Trophoblast cell (in vitro differentiated cells and primary cell): ENCODE measurements at regions not wholly inside any gene's neighbourhood (a gene's known extent, or its start where the extent isn't known, plus 50 kb on each side); places are given as distances from the start of the nearest gene placed in this dataset.

ENCODE experiments used
- DNase-seq, 2 donors: peaks; one replicate each; pipeline ENCODE4 v3.0.0-alpha.2; 2016
- H2AFZ ChIP-seq: 2 replicates; pipeline ENCODE4 v1.6.1; 2013; ENCODE audit warnings: low read length, moderate library complexity, mild to moderate bottlenecking; ENCODE audit not compliant: insufficient read depth, poor library complexity
- H2AK5ac ChIP-seq: 2 replicates; pipeline ENCODE4 v1.6.1; 2013; ENCODE audit warnings: mild to moderate bottlenecking, low read length
- H2BK120ac ChIP-seq: 2 replicates; pipeline ENCODE4 v1.6.1; 2013; ENCODE audit warnings: low read length, mild to moderate bottlenecking, moderate library complexity; ENCODE audit not compliant: insufficient read depth, poor library complexity
- H2BK12ac ChIP-seq: 2 replicates; pipeline ENCODE4 v1.6.1; 2013; ENCODE audit warnings: mild to moderate bottlenecking, low read length, moderate library complexity
- H2BK5ac ChIP-seq: 2 replicates; pipeline ENCODE4 v1.6.1; 2013; ENCODE audit warnings: low read length, low read depth, moderate library complexity, mild to moderate bottlenecking; ENCODE audit not compliant: poor library complexity
- H3K14ac ChIP-seq: 2 replicates; pipeline ENCODE4 v1.6.1; 2013; ENCODE audit warnings: mild to moderate bottlenecking, low read length
- H3K18ac ChIP-seq: 2 replicates; pipeline ENCODE4 v1.6.1; 2013; ENCODE audit warnings: mild to moderate bottlenecking, low read length
- H3K23ac ChIP-seq: 2 replicates; pipeline ENCODE4 v1.6.1; 2013; ENCODE audit warnings: low read length
- H3K27ac ChIP-seq: 2 replicates; pipeline ENCODE4 v1.5.1; 2013; ENCODE audit warnings: low read depth, mild to moderate bottlenecking, inconsistent platforms, low read length, moderate library complexity
- H3K27me3 ChIP-seq: 2 replicates; pipeline ENCODE4 v1.6.1; 2013; ENCODE audit warnings: inconsistent platforms, mild to moderate bottlenecking, low read length, moderate library complexity; ENCODE audit not compliant: insufficient read depth
- H3K36me3 ChIP-seq, 2 experiments: 1 replicate in 1 of 2; 2 replicates in 1 of 2; pipeline ENCODE4 v1.6.1; 2013; ENCODE audit warnings: low read length in 2 of 2, mild to moderate bottlenecking in 2 of 2, moderate library complexity in 1 of 2; ENCODE audit not compliant: insufficient read depth in 2 of 2, control insufficient read depth in 1 of 2
- H3K4ac ChIP-seq: 2 replicates; pipeline ENCODE4 v1.6.1; 2013; ENCODE audit warnings: low read depth, mild to moderate bottlenecking, low read length, moderate library complexity
- H3K4me1 ChIP-seq, 2 experiments: 1 replicate in 1 of 2; 2 replicates in 1 of 2; pipeline ENCODE4 v1.6.1; 2013; ENCODE audit warnings: low read length in 2 of 2, mild to moderate bottlenecking in 2 of 2, moderate library complexity in 1 of 2; ENCODE audit not compliant: insufficient read depth in 2 of 2, control insufficient read depth in 1 of 2
- H3K4me2 ChIP-seq: 2 replicates; pipeline ENCODE4 v1.6.1; 2013; ENCODE audit warnings: inconsistent platforms, mild to moderate bottlenecking, low read length, moderate library complexity
- H3K4me3 ChIP-seq: 2 replicates; pipeline ENCODE4 v1.5.1; 2013; ENCODE audit warnings: mild to moderate bottlenecking, low read depth, low read length, inconsistent platforms
- H3K79me1 ChIP-seq: one replicate; pipeline ENCODE4 v1.6.1; 2013; ENCODE audit warnings: low read length
- H3K79me2 ChIP-seq: 2 replicates; pipeline ENCODE4 v1.6.1; 2013; ENCODE audit warnings: low read length, mild to moderate bottlenecking; ENCODE audit not compliant: control insufficient read depth, insufficient read depth, poor library complexity
- H3K9ac ChIP-seq: 2 replicates; pipeline ENCODE4 v1.6.1; 2013; ENCODE audit warnings: mild to moderate bottlenecking, low read length
- H3K9me3 ChIP-seq: 2 replicates; pipeline ENCODE4 v1.6.1; 2013; ENCODE audit warnings: low read depth, mild to moderate bottlenecking, control low read depth, inconsistent platforms, low read length; ENCODE audit not compliant: insufficient read depth
- H4K12ac ChIP-seq: 2 replicates; pipeline ENCODE4 v1.6.1; 2013; ENCODE audit warnings: low read depth, mild to moderate bottlenecking, low read length, moderate library complexity
- H4K8ac ChIP-seq: 2 replicates; pipeline ENCODE4 v1.6.1; 2013; ENCODE audit warnings: low read depth, mild to moderate bottlenecking, low read length, moderate library complexity
- H4K91ac ChIP-seq: one replicate; pipeline ENCODE4 v1.6.1; 2013; ENCODE audit warnings: low read depth, mild to moderate bottlenecking, low read length, moderate library complexity
- WGBS: extraction: QIAGEN DNeasy Blood & Tissue Kit; methylation state at CpG from one replicate; pipeline ENCODE4 v1.1.7; 2013; ENCODE audit warnings: missing lambda C conversion rate; ENCODE audit not compliant: insufficient read length, insufficient coverage; ENCODE audit errors: extremely low coverage; 5-methylcytosine and 5-hydroxymethylcytosine counted together

- H4K8ac ChIP-seq: no peak overlapping the region
- no CpG with 5 or more reads among the region's 4 CpGs for WGBS
These were observed 205.7 kb upstream of the RRP15 start for GRCh38 chr1:218079347-218079746.

GRCh38 chr1:218079820-218080219 is 205.3 kb upstream of the RRP15 start:
- H3K9ac ChIP-seq: no peak overlapping the region
- no peak overlapping the region for H2BK12ac ChIP-seq
- no peak overlapping the region for H3K4ac ChIP-seq
- H3K4me3 ChIP-seq: no peak overlapping the region
- H3K4me1 ChIP-seq: no peaks in the 10 kb centered on the region
- H3K27me3 ChIP-seq: no peaks in the 10 kb centered on the region
- H3K9me3 ChIP-seq: no peaks in the 10 kb centered on the region
- no peaks in the 10 kb centered on the region for H3K79me1 ChIP-seq
- H3K27ac ChIP-seq: no peak overlapping the region
- H4K91ac ChIP-seq: no peak overlapping the region
- no peak overlapping the region for H2AK5ac ChIP-seq
- DNase-seq: no peak
- H3K36me3 ChIP-seq: no peaks in the 10 kb centered on the region
- no peak overlapping the region for H3K4me2 ChIP-seq
- no CpG with 5 or more reads among the region's 5 CpGs for WGBS
- H3K23ac ChIP-seq: no peak overlapping the region
- H3K14ac ChIP-seq: no peak overlapping the region
- H4K8ac ChIP-seq: no peak overlapping the region
- no peak overlapping the region for H2AFZ ChIP-seq
- no peaks in the 10 kb centered on the region for H3K79me2 ChIP-seq
- no peak overlapping the region for H4K12ac ChIP-seq
- H2BK5ac ChIP-seq: no peak overlapping the region
- H3K18ac ChIP-seq: no peak overlapping the region
- no peak overlapping the region for H2BK120ac ChIP-seq

More at GRCh38 chr1:218079347-218079746, 205.7 kb upstream of the RRP15 start:
- Histone ChIP-seq H3K4me3 (no peak overlapping the region), H2BK12ac (no peak overlapping the region), H4K91ac (no peak overlapping the region), H3K79me1 (no peaks in the 10 kb centered on the region), H3K23ac (no peak overlapping the region), H3K79me2 (no peaks in the 10 kb centered on the region), H3K9me3 (no peaks in the 10 kb centered on the region), H2AK5ac (no peak overlapping the region), H3K27me3 (no peaks in the 10 kb centered on the region), H3K14ac (no peak overlapping the region), H3K4ac (no peak overlapping the region), H2BK120ac (no peak overlapping the region), H2BK5ac (no peak overlapping the region), H3K27ac (no peak overlapping the region), H4K12ac (no peak overlapping the region), H3K4me2 (no peak overlapping the region), H2AFZ (no peak overlapping the region), H3K36me3 (no peaks in the 10 kb centered on the region), H3K18ac (no peak overlapping the region), H3K4me1 (no peaks in the 10 kb centered on the region), H3K9ac (no peak overlapping the region)
- no peak for DNase-seq

GRCh38 chr1:218080863-218081262 is 204.2 kb upstream of the RRP15 start:
- Histone ChIP-seq H3K4me3 (no peak overlapping the region), H3K36me3 (no peaks in the 10 kb centered on the region), H3K9ac (no peak overlapping the region), H3K23ac (no peak overlapping the region), H4K8ac (no peak overlapping the region), H3K9me3 (no peaks in the 10 kb centered on the region), H4K12ac (no peak overlapping the region), H3K4me2 (no peak overlapping the region), H3K4ac (no peak overlapping the region), H3K79me1 (no peaks in the 10 kb centered on the region), H3K18ac (no peak overlapping the region), H3K27ac (no peak overlapping the region), H3K27me3 (no peaks in the 10 kb centered on the region), H2BK5ac (no peak overlapping the region), H3K4me1 (no peaks in the 10 kb centered on the region), H2BK120ac (no peak overlapping the region), H3K79me2 (no peaks in the 10 kb centered on the region), H2AFZ (no peak overlapping the region), H4K91ac (no peak overlapping the region), H2AK5ac (no peak overlapping the region), H3K14ac (no peak overlapping the region), H2BK12ac (no peak overlapping the region)
- WGBS: no CpG with 5 or more reads among the region's 5 CpGs
- no peak for DNase-seq

GRCh38 chr1:218081358-218081757 is 203.7 kb upstream of the RRP15 start:
- H3K23ac ChIP-seq: no peak overlapping the region
- H2BK120ac ChIP-seq: no peak overlapping the region
- no peaks in the 10 kb centered on the region for H3K79me2 ChIP-seq
- H4K8ac ChIP-seq: no peak overlapping the region
- no peak overlapping the region for H2AFZ ChIP-seq
- no peak overlapping the region for H4K12ac ChIP-seq
- no peak overlapping the region for H2BK12ac ChIP-seq
- H4K91ac ChIP-seq: no peak overlapping the region
- H3K14ac ChIP-seq: no peak overlapping the region
- no peak overlapping the region for H3K4me3 ChIP-seq
- no peak overlapping the region for H2BK5ac ChIP-seq
- no peaks in the 10 kb centered on the region for H3K27me3 ChIP-seq
- H3K36me3 ChIP-seq: no peaks in the 10 kb centered on the region
- H3K4me1 ChIP-seq: no peaks in the 10 kb centered on the region
- H3K4ac ChIP-seq: no peak overlapping the region
- no peaks in the 10 kb centered on the region for H3K79me1 ChIP-seq
- DNase-seq: no peak
- no peak overlapping the region for H3K9ac ChIP-seq
- no peak overlapping the region for H3K4me2 ChIP-seq
- H2AK5ac ChIP-seq: no peak overlapping the region
- no peak overlapping the region for H3K27ac ChIP-seq
- H3K9me3 ChIP-seq: no peaks in the 10 kb centered on the region
- no peak overlapping the region for H3K18ac ChIP-seq
